ENCODE measurements at regions not wholly inside any gene's neighbourhood (a gene's known extent, or its start where the extent isn't known, plus 50 kb on each side); places are given as distances from the start of the nearest gene placed in this dataset.
"Not testable (repeated sequence)": the region's sequence is repeated elsewhere in the genome, so short reads cannot be mapped to it uniquely, and the experiment has no call there.

DNA sequence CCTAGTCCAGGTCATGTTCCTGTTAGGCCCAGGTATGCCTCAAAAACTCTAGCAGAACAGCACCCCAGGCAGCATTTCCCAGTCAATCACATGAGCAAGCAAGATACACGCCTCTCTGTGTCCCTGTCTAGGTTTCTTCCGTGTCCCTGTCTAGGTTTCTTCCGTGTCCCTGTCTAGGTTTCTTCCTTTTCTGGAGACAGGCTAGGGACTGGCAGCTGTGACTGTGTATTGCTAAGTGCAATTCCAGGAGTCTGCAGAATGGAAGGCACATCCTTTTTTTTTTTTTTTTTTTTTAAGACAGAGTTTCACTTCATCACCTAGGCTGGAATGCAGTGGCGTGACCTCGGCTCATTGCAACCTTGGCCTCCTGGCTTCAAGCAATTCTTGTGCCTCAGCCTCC is 77.6 kb downstream of the SETD4 start:
- DNase-seq (ENCODE audit: low read depth in 4 of 4, low spot score in 3 of 4), result no peak

DNA sequence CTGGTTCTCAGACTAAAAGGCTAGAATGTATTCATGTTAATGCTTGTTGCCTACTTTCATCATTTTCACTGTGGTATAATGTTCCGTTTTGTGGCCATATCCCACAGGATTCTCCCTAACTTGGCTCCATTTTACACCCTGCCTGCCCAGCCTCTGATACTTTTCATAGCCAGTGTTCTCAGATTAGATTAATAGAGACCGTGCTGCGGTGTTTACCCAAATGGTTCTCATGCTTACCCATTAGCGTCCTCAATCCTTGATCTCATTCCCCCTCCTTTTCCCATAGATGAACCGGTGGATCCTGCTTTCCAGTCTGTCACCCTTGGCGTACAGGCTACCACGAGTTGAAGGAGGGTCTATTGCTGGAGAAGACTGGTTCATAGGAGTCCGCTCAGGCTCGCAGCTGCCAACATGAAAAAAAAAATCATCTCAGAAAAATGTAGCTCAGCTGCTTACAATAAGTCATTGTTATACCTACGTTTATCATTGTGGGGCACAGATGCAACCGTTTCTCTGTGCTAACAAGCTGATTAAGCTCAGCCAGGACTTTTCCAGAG is 78.7 kb downstream of the SETD4 start:
- DNase-seq (ENCODE audit: low read depth in 4 of 4, low spot score in 3 of 4), result no peak

DNA sequence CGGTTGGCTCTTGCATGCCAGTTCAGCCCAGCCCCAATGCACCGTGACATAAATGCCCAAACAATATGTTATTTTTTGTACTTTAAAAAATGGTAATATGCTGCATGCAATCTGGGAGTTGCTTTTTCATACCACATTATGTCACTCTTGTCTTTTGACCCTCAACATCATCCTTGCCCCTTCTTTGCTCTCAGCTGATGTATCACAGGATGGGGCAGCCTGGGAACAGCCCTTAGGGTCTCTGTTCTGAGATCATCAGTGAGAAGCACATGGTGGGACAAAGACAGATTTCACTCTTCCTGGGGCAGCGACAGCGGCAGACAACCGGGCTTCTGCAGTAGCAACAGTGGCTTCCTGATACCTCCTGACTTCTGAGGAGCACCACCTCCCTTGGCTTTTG is 79.5 kb downstream of the SETD4 start:
- no peak for DNase-seq (ENCODE audit: low read depth in 4 of 4, low spot score in 3 of 4)

DNA sequence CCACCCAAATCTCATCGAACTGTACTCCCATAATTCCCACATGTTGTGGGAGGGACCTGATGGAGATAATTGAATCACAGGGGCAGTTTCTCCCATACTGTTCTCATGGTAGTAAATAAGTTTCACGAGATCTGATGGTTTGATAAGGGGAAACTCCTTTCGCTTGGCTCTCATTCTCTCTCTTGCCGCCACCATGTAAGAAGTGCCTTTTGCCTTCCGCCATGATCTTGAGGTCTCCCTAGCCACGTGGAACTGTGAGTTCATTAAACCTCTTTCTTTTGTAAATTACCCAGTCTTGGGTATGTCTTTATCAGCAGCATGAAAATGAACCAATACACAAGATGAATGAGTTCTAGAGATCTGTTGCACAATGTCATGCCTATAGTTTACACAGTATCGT is 82.5 kb downstream of the SETD4 start:
- not testable (repeated sequence) for DNase-seq (ENCODE audit: low read depth in 4 of 4, low spot score in 3 of 4)

DNA sequence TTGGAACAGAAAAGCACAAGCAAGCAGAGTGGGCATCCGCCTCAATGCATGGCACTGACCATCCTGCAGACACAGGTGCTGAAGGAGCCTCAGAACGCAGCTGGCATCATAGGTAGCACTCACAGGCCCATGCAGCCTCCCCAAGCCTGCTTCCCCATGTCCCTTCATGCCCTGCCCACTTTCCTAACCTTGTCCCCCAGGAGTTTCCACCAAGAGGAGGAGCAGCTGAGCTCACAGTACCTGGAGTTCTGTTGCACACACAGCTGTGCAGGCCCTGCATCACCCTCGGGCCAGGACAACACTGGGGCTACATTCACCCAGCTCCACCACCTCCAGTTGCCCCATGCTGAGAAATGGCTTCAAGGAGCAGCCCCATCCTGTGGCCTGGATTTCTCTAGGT is 83.4 kb downstream of the SETD4 start:
- DNase-seq (ENCODE audit: low read depth in 4 of 4, low spot score in 3 of 4), result no peak

DNA sequence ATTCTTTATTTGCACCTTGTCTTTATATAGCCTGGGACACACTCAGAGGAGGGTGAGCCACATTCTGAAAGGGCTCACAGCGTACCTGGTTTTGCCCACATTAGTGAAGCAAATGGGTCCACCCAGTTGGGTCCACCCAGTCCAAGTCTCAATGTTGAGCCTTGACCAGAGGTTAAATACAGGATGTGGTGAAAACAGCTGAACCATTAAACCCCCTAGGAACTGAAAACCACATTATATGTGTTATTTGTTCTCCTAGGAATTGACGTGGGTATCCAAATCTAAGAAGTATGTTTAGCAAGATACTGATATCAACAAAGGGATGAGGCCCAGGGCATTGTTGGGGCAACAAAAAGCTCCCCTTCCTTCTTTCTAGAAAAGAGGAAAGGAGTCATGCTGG is 83.8 kb downstream of the SETD4 start:
- DNase-seq (ENCODE audit: low read depth in 4 of 4, low spot score in 3 of 4), result no peak

DNA sequence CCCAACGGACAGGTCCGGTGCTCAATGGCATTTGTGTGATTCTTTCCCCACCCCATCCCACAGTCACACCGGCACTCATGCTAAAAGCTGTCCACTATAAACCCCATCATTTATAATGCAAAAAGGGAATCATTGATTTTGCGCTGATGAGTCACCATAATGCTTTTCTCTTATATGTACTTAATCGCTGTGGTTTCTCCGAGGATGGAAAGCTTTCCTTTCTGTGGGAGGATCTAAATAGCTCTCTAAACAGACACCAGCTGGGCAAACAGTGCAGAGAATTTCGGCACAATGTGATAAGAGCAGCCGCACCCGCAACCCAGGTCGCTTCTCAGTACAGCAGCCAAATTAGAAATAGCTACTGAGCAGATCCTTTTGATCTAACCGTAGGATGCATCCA is 85.6 kb downstream of the SETD4 start:
- DNase-seq (ENCODE audit: low read depth in 4 of 4, low spot score in 3 of 4), result no peak

DNA sequence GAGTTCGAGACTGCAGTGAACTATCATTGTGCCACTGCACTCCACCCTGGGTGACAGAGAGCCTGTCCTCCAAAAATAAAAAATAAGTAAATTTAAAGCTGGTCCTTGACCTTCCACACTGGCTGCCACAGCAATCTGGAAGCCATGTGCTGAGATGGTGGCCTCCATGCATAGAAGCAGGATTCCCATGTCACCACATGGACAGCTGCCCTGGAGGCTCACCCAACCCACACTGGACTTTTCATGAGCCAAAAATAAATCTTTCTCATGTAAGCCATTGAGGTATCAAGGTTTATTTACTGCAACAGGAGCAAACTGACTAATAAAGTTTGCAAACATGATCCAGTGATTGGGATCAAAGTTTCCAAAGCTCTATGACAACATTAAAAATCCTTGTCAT is 88.5 kb downstream of the SETD4 start:
- DNase-seq (ENCODE audit: low read depth in 4 of 4, low spot score in 3 of 4), result no peak

DNA sequence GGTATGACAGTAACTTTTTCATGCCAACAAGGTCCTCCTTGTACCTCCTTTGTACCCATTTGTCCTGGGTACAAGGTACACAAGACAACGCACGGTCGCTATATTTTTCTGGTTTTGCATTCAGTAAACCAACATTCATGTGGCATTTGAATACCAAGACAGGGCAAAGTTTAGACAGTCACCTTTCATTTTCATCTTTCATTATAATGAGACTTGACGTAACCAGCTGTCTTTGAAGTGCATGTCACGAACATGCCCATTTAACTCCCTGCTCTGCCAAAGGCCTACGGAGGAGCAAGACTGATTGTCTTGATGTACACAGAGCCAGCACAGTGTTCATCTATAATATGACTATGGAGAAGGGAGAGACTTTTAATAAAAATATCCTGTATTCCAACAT is 91.0 kb downstream of the SETD4 start:
- no peak for DNase-seq (ENCODE audit: low read depth in 4 of 4, low spot score in 3 of 4)

DNA sequence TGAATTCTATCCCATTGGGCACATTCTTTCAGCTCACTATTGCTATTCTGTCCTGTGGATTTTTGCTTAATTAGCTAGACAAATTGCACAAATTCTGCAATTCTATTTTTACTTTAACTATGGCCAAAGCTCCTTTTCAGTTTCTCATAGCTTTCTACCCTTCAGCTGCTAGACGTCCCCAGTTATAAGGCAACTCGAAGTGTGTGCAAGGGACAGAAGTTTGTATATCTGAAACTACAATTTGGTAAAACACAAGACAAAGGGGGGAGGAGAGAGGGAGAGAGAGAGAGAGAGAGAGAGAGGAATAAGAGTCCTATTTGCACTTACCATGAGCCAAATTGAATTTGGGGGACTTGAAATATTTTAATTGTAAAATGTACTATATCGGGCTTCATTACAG is 91.8 kb downstream of the SETD4 start:
- DNase-seq (ENCODE audit: low read depth in 4 of 4, low spot score in 3 of 4), result no peak

DNA sequence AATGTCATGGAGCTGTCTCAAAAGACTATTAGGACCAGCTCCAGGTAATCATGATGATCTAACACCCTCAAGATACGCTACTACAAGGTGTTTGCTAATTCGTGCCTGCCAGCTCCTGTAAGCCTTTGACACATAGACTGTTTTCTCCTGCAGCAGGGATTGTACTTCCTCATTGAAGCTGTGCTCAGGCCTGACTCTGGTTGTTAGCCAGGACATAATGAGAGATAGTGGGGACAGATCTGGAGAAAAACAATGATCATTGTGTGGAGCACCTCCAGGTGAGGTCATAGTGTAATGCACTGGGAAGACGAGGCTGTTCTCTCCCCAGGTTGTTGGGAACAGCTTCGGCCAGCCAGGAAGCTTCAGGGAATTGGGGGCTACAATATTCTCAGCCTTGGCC is 94.6 kb downstream of the SETD4 start:
- no peak for DNase-seq (ENCODE audit: low read depth in 4 of 4, low spot score in 3 of 4)

DNA sequence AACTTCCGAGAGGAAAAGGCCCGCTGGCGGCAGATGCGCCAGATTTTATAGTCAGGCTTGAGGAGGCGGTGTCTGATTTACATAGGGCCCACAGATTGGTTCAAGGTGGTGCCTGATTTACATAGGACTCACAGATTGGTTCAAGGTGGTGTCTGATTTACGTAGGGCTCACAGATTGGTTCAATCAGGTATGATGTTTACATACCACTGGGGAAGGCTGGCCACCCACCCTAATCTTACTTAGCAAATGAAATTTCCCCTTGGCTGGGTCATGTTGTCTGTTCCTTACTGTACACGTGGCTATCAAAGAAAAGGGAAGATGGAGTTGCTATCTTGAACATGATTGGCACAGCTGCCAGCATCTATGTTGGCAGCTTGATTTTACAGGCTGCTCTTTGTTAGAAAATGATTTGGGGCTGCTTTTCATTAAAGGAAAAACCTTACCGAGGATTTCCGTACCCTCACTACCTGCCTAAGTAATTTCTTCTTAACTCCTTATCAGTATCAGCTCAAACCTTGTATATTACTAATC is 96.3 kb downstream of the SETD4 start:
- no peak for DNase-seq (ENCODE audit: low read depth in 4 of 4, low spot score in 3 of 4)

DNA sequence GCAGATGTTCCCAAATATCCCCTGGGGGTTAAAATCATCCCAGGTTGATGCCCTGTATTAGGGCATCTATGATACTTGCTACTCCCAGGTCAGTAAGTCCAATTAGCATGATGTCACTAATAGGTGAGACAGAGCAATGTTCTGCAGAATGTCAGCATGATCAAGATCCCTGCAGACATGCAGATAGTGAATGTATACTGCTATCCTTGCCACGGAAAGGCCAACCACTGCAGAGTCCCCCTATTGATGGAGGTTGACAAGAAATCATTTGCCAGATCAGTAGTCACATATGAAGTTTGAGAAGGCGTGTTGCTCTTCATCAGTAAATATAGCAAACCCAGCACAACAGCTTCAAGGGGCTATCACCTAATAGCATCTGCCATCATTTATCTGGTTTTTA is 97.4 kb downstream of the SETD4 start:
- no peak for DNase-seq (ENCODE audit: low read depth in 4 of 4, low spot score in 3 of 4)

DNA sequence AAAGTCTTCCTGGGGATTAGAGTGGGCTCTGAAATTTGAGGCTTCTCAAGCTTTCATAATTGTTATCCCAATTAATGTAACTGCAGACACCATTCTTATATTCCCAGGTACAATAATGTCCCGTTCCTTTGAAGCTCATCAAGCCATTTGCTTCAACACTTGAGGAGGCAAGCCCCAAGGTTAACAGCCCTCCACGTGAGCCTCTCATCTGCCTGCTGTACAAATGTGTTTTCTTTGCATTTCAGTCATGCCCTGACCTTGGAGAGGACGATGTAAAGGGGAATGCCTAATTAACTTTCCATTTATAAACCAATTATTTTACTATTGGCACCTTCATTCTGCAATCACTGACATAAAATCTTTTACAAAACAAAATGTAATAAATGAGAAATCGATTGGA is 106.3 kb downstream of the SETD4 start:
- no peak for DNase-seq (ENCODE audit: low read depth in 4 of 4, low spot score in 3 of 4)

DNA sequence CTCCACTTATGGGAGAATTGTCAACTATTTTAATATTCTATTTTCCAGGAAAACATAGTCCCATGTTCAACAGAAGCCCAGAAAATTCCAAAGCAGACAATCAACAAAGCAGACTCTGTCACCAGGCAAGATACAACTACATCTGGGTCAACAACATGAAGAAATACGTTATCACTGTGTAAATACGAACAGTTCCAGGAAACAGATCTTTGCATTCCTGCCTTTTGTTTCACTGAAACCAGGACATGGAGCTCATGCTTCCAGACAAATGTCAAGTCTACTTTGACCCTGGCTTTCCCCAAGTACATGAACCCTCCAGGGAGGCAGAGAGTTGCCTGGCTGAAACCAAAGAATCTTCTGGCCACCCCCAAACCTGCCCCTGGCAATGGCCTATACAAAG is 106.7 kb downstream of the SETD4 start:
- no peak for DNase-seq (ENCODE audit: low read depth in 4 of 4, low spot score in 3 of 4)

DNA sequence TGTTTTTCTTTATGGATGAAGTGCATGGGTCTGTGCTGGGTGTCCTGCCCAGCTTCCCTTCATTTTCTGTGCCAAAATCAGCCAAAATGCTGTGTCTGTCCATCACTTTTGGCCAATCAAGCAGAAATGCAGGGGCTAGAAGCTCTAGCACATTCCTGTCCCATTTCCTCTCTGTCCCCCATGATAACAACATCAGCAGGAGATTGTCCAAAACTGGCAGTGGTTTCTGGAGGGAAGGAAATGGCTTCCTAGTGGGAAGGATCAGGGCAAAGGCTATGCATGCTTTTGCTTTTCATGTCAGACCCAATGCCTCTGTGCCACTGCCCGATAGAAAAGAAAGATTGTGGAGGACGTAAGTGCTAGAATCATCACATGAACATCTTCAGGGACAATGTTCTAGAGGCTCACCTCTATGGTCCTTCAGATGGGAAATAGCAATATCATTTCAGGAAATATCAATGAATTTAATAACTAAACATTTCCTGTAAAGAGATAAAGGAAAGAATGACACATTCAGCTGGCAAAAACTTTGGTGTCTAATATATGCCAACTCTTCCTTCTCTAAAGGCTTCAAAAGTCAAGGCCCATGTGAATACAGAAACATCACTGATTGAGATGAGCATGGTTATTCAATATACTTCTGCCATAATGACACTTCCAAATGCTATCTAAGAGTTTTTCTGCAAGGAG is 107.5 kb downstream of the SETD4 start:
- no peak for DNase-seq (ENCODE audit: low read depth in 4 of 4, low spot score in 3 of 4)

DNA sequence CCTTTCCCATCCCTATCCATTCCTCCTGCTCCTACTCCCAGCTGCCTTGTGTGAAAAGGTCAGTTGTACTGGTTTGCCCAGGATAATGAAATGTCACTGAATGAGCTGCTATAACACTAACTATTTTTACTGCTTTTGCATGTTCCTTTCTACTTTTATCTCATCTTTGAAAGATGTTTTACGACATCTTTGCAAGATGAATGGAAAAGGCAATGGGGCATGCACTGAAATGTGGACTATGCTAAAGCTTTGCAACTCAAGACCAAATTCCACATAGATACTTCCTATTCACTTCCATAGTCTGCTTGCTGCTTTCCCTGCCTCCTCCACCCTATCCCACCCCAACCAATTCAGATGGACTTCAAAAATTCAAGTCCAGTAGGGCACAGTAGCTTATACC is 111.3 kb downstream of the SETD4 start:
- DNase-seq (ENCODE audit: low read depth in 4 of 4, low spot score in 3 of 4), result no peak

DNA sequence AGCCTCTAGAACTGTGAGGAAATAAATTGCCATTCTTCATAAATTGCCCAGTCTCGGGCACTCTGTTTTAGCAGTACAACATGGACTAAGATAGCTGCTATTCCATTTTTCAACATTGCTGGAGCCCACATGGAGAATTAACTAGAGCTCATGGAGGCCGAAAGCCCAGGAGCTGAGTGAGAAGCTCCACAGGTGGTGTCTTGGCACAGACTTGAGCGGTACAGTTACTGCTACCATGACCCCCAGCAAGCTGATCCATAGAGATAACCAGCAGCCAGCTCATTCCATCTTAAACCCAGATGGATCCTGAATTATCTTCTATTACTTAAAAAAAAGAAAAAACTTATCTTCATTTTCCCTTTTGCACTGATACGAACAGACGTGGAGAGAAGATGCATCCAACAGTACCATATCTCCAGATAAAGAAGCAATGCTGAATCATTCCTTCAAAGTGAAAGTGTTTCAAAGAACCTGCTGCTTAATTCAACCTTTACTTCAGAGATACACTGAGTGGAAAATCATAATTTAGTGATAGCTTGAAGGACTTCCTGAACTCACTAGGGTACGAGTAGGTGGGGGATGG is 115.1 kb downstream of the SETD4 start:
- DNase-seq (ENCODE audit: low read depth in 4 of 4, low spot score in 3 of 4), result no peak

DNA sequence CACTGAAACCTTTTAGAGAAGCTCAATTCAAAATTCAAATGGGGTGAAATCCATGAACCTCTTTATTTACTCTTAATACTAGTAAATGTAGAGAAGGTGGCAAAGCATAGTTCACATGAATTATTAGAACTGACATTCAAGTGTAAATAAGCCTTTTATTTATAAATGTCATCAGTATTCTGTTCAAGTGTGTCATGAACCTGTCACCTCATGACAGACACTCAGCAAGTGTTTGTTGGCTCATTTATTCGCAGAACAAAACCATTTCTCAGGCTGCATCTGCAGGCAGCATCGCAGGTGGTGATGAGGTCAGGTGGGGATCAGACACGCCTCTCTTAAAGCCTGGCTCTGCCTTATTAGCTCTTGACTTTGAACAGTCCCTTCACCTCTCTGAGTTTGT is 116.6 kb downstream of the SETD4 start:
- DNase-seq (ENCODE audit: low read depth in 4 of 4, low spot score in 3 of 4), result no peak

DNA sequence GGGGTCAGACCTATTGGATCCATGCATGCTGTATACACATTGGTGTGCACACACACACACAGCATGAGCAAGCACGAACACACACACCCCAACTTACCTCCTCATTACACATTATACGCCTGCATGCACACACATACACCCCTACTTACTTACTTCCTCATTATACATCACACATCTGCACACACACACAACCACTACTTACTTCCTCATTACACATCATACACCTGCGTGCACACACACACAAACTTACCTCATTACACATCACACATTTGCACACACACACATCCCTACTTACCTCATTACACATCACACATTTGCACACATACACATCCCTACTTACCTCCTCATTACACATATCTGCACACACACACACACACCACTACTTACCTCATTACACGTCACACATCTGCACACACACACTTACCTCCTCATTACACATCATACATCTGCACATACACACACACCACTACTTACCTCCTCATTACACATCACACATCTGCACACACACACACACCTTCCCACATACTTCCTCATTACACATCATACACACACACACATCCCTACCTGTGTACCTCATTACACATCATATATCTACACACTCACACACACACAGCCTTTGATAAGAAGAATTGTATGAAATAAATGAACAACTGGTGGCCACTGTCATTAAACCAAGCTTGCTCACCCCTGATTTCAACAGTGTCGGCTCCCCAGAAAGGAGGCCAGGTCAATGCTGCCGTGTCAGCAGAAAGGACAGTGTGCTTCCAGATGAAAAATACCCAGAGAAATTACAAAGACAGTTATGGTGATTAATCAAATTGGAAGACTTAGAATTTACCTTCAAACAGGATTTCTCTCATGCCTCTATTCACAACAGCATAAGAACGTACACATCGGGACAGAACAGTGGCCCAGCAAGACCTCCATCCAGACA is 117.8 kb downstream of the SETD4 start:
- no peak for DNase-seq (ENCODE audit: low read depth in 4 of 4, low spot score in 3 of 4)

Measured in left renal pelvis (tissue), 4 donors.